Brain microvascular endothelial cell (primary cell): ENCODE measurements at regions not wholly inside any gene's neighbourhood (a gene's known extent, or its start where the extent isn't known, plus 50 kb on each side); places are given as distances from the start of the nearest gene placed in this dataset.
A peak's percentile ranks its signal among the peaks of the same experiment; 100 is the strongest.
"Not testable (repeated sequence)": the region's sequence is repeated elsewhere in the genome, so short reads cannot be mapped to it uniquely, and the experiment has no call there.

Experiments
- DNase-seq: peaks from one replicate; pipeline ENCODE4 v3.0.0-alpha.2; 2020
- H3K27ac ChIP-seq: fragments of 250-450 bp; sonication (Bioruptor Pico); 2 replicates; pipeline ENCODE4 v1.5.1; 2020; ENCODE audit warnings: mild to moderate bottlenecking, moderate library complexity
- H3K27me3 ChIP-seq: fragments of 250-450 bp; sonication (Bioruptor Pico); replicated peaks from 2 replicates; pipeline ENCODE4 v1.5.1; 2020; ENCODE audit warnings: mild to moderate bottlenecking
- H3K36me3 ChIP-seq: fragments of 250-450 bp; sonication (Bioruptor Pico); replicated peaks from 2 replicates; pipeline ENCODE4 v1.5.1; 2020; ENCODE audit warnings: mild to moderate bottlenecking
- H3K4me3 ChIP-seq: 2 replicates; pipeline ENCODE4 v1.5.1; 2011; ENCODE audit warnings: low read depth, mild to moderate bottlenecking, control low read depth, low read length, moderate library complexity
- CTCF ChIP-seq: IDR thresholded peaks from 2 replicates; pipeline ENCODE4 v1.5.1; 2011; ENCODE audit warnings: low read depth, mild to moderate bottlenecking, moderate library complexity, low read length, control low read depth, inconsistent platforms; ENCODE audit errors: missing control alignments
- in situ Hi-C: cut with HindIII; loops from 2 replicates; pipeline ENCODE4 v1.10.0; 2017; ENCODE audit warnings: low sequenced_read_pairs, low pct_ligation_motif_present

DNA sequence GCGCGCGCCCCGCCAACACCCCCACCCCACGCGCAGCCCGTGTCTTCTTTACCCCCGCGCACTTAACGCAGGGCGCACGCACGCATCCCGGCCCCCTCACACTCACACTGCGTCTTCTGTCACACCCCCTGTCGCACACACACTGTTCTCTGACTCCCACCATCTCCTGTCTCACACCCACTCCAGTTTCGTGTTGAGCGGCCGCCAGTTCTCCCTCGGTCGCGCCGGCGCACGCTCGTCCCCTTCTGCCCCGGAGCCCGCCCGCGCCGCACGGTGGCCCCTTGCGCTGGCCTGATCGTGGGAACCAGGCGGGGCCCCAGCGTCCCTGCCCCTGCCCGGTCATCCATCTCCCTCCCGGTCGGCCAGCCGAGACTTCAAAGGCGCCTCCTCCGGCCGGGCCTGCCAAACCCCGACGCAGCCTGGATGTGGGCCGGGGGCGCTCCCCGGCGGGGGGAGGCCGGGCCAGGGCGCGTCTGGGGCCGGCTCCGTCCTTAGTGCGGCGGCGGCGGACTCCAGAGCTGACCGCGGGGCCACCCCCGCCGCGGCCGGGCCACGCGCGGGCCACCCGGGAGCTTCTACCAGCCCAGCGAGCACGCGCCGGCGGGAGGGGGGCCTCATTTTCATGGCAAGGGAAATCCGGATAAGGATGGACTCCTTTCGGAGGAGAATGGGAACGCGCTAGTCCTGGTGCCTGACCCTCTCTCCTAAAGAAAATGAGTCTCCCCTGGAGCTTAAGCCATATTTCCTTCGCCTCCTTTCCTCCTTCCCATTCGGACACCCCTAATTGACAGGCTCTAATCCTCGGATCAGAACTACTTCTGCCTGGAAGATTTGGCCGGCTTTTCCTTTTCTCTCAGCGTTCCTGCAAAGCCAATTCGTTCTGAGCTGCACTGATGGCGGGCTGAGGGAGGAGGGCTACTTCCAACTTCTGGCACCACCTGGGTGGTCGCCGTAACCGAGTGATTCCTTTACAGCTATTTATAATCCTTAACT lies 82.0 kb upstream of the HMGA2 start:
- peak; percentile 51 for DNase-seq
- no peak for TF ChIP-seq CTCF
- no peaks in the 10 kb centered on the region for H3K36me3 ChIP-seq
- peak overlapping the region; percentile 81 for H3K27ac ChIP-seq
- in situ Hi-C loops, result no loop called here
- H3K4me3 ChIP-seq, result peak overlapping the region; percentile 80
- no peaks in the 10 kb centered on the region for H3K27me3 ChIP-seq

DNA sequence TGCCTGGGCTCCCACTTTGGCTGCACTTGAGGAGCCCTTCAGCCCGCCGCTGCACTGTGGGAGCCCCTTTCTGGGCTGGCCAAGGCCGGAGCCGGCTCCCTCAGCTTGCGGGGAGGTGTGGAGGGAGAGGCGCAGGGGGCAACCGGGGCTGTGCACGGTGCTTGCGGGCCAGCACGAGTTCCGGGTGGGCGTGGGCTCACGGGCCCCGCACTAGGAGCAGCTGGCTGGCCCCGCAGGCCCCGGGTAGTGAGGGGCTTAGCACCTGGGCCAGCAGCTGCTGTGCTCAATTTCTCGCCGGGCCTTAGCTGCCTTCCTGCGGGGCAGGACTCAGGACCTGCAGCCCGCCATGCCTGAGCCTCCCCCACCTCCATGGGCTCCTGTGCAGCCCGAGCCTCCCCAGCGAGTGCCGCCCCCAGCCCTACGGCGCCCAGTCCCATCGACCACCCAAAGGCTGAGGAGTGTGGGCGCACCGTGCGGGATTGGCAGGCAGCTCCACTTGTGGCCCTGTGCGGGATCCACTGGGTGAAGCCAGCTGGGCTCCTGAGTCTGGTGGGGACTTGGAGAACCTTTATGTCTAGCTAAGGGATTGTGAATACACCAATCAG lies 79.9 kb upstream of the HMGA2 start:
- H3K4me3 ChIP-seq, DNase-seq, H3K27ac ChIP-seq, H3K27me3 ChIP-seq, H3K36me3 ChIP-seq, in situ Hi-C loops: not testable (repeated sequence)

DNA sequence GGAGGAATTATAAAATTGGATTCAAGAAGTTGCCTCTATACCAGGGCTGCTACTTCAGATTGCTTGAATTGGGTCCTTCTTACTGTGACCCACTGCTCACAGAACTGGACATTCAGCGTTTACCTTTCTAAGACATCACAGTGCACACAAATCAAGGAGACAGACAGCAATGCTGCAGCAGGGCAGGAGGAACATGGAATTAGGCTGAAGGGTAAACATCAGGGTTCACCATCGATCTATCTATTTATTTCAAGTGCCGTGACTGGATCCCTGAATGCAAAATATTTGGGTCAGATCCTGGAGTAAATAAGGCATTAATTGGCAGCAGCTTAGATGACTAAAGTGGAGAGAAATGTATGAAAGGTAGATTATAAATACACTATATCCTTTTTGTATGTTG lies 76.9 kb upstream of the HMGA2 start:
- Histone ChIP-seq H3K4me3 (no peak overlapping the region), H3K27me3 (no peaks in the 10 kb centered on the region), H3K36me3 (no peaks in the 10 kb centered on the region), H3K27ac (no peak overlapping the region)
- no peak for DNase-seq
- no peak for TF ChIP-seq CTCF
- in situ Hi-C loops, result no loop called here

- Histone ChIP-seq H3K36me3 (no peaks in the 10 kb centered on the region), H3K27me3 (no peaks in the 10 kb centered on the region), H3K27ac (no peak overlapping the region), H3K4me3 (no peak overlapping the region)
- no peak for TF ChIP-seq CTCF
- in situ Hi-C loops, result no loop called here
- no peak for DNase-seq
These were observed 76.0 kb upstream of the HMGA2 start for GRCh38 chr12:65748332-65748731.

DNA sequence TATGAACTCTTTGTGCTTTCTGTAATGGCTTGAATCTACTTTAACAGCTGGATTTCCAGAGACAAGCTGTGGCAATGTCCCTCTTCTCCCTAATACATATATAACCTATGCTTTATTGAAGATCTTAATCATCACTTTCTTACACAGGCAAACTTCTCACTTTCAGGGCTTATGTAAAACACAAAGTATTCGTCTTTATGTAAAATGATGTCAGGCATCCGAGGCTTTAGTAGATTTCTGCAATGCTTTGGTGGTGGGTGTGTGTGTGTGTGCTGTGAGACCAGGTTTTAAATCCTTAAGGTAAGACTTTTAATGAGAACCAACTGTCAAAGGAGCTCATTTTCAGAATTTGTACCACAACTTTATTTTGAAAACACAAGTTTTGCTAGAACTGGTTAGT lies 70.0 kb upstream of the HMGA2 start:
- H3K4me3 ChIP-seq, result no peak overlapping the region
- in situ Hi-C loops, result no loop called here
- no peak for TF ChIP-seq CTCF
- DNase-seq, result no peak
- H3K36me3 ChIP-seq, result no peaks in the 10 kb centered on the region
- no peaks in the 10 kb centered on the region for H3K27me3 ChIP-seq
- H3K27ac ChIP-seq, result no peak overlapping the region

DNA sequence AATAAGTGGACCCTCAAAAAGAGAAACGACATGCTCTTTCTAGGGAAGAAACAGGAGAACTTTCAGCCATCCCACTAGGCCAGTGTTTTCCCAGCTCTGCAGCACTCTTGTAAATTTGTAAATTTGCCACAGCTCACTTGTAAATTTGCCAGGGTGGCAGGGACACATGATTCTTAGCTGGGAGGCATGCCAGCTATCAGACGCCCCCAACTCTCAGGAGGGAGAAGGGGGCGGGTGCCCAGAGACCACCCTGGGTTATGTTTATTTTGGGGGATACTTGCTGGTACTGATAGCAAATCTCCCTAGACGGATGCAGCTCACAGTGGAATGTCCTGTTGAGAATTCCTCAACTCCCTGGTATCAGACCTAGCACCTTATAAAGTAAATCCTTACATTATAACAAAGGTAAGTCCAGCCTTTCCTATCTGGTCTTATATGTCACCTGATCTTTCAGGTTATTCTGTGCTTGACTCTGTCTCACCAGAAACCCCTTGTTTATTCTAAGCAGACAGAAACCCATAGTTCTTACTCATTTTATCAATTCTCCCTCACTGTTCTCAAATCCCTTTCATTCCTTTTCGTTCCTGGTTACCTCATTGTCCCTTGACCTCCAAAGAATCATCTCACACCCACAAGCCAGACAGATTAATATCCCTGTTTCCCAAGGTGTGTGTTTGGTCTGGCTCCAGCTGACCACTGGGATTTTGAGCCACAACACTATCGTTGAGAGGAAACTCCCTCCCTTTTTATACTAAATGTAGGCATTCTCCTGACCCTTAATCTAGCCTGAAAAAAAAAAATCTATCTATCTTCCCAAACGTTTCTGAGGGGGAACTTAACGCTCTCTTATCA lies 69.3 kb upstream of the HMGA2 start:
- in situ Hi-C loops, result no loop called here
- no peaks in the 10 kb centered on the region for H3K36me3 ChIP-seq
- no peak overlapping the region for H3K27ac ChIP-seq
- H3K4me3 ChIP-seq, result no peak overlapping the region
- no peak for DNase-seq
- TF ChIP-seq CTCF, result no peak
- H3K27me3 ChIP-seq, result no peaks in the 10 kb centered on the region
